HepG2 (cell line): ENCODE measurements at regions not wholly inside any gene's neighbourhood (a gene's known extent, or its start where the extent isn't known, plus 50 kb on each side); places are given as distances from the start of the nearest gene placed in this dataset.

Experiments used
- ATAC-seq: fragments of 200-7000 bp; cut with Tn5 transposase; 3 replicates; pipeline ENCODE4 v1.9.1; 2020; ENCODE audit warnings: mild to moderate bottlenecking, moderate library complexity
- BruUV-seq: library from RNA; stranded (reverse); fragments of 400-500 nt; replicated peaks from 2 replicates; lab custom pipeline; 2021; lab: Mats Ljungman, UMichigan
- CTCF ChIA-PET: fragments of 300-600 bp; formaldehyde crosslinking; extraction: SDS; loops from one replicate; lab custom pipeline; 2021; ENCODE audit warnings: low total read pairs, inconsistent platforms, low intra/inter-chr PET ratio; lab: Yijun Ruan, JAX
- POLR2A ChIA-PET: fragments of 350-600 bp; sonication (Branson Sonifier 250); formaldehyde crosslinking; loops from one replicate; lab custom pipeline; 2020; ENCODE audit warnings: antibody characterized with exemption, inconsistent platforms; lab: Yijun Ruan, JAX
- DNase-seq: peaks from one replicate; pipeline ENCODE4 v3.0.0-alpha.2; 2015; ENCODE audit warnings: low spot score
- FAIRE-seq: peaks from 3 replicates; lab custom pipeline; 2011; peaks lifted over from hg19 to GRCh38; lab: Jason Lieb, UNC
- H2AFZ ChIP-seq: one replicate; pipeline ENCODE4 v1.6.1; 2011; ENCODE audit warnings: low read length, inconsistent platforms
- H3K27ac ChIP-seq: fragments of 300-600 bp; 3 replicates; pipeline ENCODE4 v1.8.0; 2011; ENCODE audit warnings: mixed run types, mild to moderate bottlenecking, mixed read lengths, low read length, inconsistent platforms; ENCODE audit not compliant: insufficient read depth; ENCODE audit errors: extremely low read length
- H3K27me3 ChIP-seq, 2 experiments: fragments of 200-600 bp in 1 of 2; 2 replicates in 1 of 2; 3 replicates in 1 of 2; pipeline versions ENCODE4 v1.6.0 to v1.8.0; 2011; ENCODE audit warnings: low read length in 2 of 2, mild to moderate bottlenecking in 2 of 2, moderate library complexity in 2 of 2, inconsistent platforms in 1 of 2; ENCODE audit not compliant: insufficient read depth in 2 of 2, control insufficient read depth in 1 of 2
- H3K36me3 ChIP-seq, 2 experiments: fragments of 200-600 bp in 1 of 2; replicated peaks in 1 of 2; 2 replicates in 1 of 2; 3 replicates in 1 of 2; pipeline versions ENCODE4 v1.5.1 to v1.8.0; 2011; ENCODE audit warnings: low read length in 2 of 2, inconsistent platforms in 1 of 2; ENCODE audit not compliant: insufficient read depth in 2 of 2, control insufficient read depth in 1 of 2
- H3K4me1 ChIP-seq: 2 replicates; pipeline ENCODE4 v1.5.1; 2012; ENCODE audit warnings: low read length, inconsistent platforms; ENCODE audit not compliant: insufficient read depth
- H3K4me2 ChIP-seq: 2 replicates; pipeline ENCODE4 v1.6.0; 2011; ENCODE audit warnings: low read depth, low read length, inconsistent platforms
- H3K4me3 ChIP-seq, 3 experiments: fragments of 200-600 bp in 1 of 3; sonication (generic), shearing (Covaris generic) in 1 of 3; replicated peaks in 1 of 3; 2 replicates each; pipeline ENCODE4 v1.5.1; 2011 to 2016; ENCODE audit warnings: low read length in 3 of 3, inconsistent platforms in 2 of 3, low read depth in 2 of 3, mild to moderate bottlenecking in 2 of 3, control low read depth in 1 of 3, mixed read lengths in 1 of 3; ENCODE audit not compliant: insufficient read depth in 1 of 3
- H3K79me2 ChIP-seq: one replicate; pipeline ENCODE4 v1.6.1; 2011; ENCODE audit warnings: low read length, inconsistent platforms; ENCODE audit not compliant: insufficient read depth
- H3K9ac ChIP-seq: 2 replicates; pipeline ENCODE4 v1.6.0; 2011; ENCODE audit warnings: mild to moderate bottlenecking, low read depth, low read length, inconsistent platforms; ENCODE audit not compliant: insufficient read depth
- H3K9me3 ChIP-seq: 2 replicates; pipeline ENCODE4 v1.5.1; 2012; ENCODE audit warnings: mild to moderate bottlenecking, low read length
- H4K20me1 ChIP-seq: 2 replicates; pipeline ENCODE4 v1.6.0; 2011; ENCODE audit warnings: inconsistent platforms, mild to moderate bottlenecking, low read length, moderate library complexity; ENCODE audit not compliant: insufficient read depth
- AKNA ChIP-seq: sonication (generic); formaldehyde crosslinking; IDR thresholded peaks from 2 replicates; pipeline ENCODE4 v1.4.0; 2020; ENCODE audit warnings: missing genetic modification reagents, borderline replicate concordance
- CEBPG ChIP-seq: IDR thresholded peaks from 2 replicates; pipeline ENCODE4 v1.6.1; 2016
- KLF11 ChIP-seq: IDR thresholded peaks from 2 replicates; pipeline ENCODE4 v1.6.1; 2016; ENCODE audit warnings: missing compliant biosample characterization
- MLLT10 ChIP-seq: sonication (generic); formaldehyde crosslinking; IDR thresholded peaks from 2 replicates; pipeline ENCODE4 v1.4.0; 2020; ENCODE audit warnings: missing genetic modification reagents
- MNT ChIP-seq: fragments of 450-650 bp; IDR thresholded peaks from 2 replicates; pipeline ENCODE4 v1.6.1; 2016
- RARG ChIP-seq: sonication (generic); formaldehyde crosslinking; IDR thresholded peaks from 2 replicates; pipeline ENCODE4 v1.4.0; 2020; ENCODE audit warnings: low read depth, mild to moderate bottlenecking, missing genetic modification reagents
- SNRNP70 ChIP-seq: fragments of 200-400 bp; formaldehyde crosslinking; IDR thresholded peaks from 2 replicates; pipeline ENCODE4 v1.6.1; 2017; ENCODE audit warnings: mild to moderate bottlenecking, low read depth, low read length, moderate library complexity
- ZNF577 ChIP-seq: sonication (generic); formaldehyde crosslinking; IDR thresholded peaks from 2 replicates; pipeline ENCODE4 v1.4.0; 2020; ENCODE audit warnings: mild to moderate bottlenecking, low read depth, missing genetic modification reagents, borderline replicate concordance
- ZNF75D ChIP-seq: sonication (generic); formaldehyde crosslinking; IDR thresholded peaks from 2 replicates; pipeline ENCODE4 v1.8.1; 2023; ENCODE audit warnings: missing genetic modification reagents, mild to moderate bottlenecking, borderline replicate concordance
- WGBS: methylation state at CpG from one replicate; pipeline ENCODE4 v1.1.6; 2017; ENCODE audit warnings: low lambda C conversion rate; 5-methylcytosine and 5-hydroxymethylcytosine counted together
- in situ Hi-C: cut with HindIII; loops from 2 replicates; pipeline ENCODE4 v1.10.0; 2017; ENCODE audit warnings: low pct_unique_long_range_greater_than_20kb; ENCODE audit not compliant: extremely low pct_ligation_motif_present
- intact Hi-C: fragments of 100-400 bp; cut with micrococcal nuclease; formaldehyde crosslinking; loops from one replicate; pipeline ENCODE4 v1.10.0; 2022; ENCODE audit not compliant: unreplicated experiment

GRCh38 chr17:36793976-36794375 is 143.3 kb upstream of the LHX1 start:
- H3K4me1 ChIP-seq: peaks cover 10% of the 10 kb centered on the region
- H3K79me2 ChIP-seq: no peaks in the 10 kb centered on the region
- no peaks in the 10 kb centered on the region for H3K36me3 ChIP-seq
- H3K4me2 ChIP-seq: no peak overlapping the region
- no peak overlapping the region for H3K9ac ChIP-seq
- POLR2A ChIA-PET: no interaction called here
- CTCF ChIA-PET: no interaction called here
- ATAC-seq (no peak), FAIRE-seq (no peak), DNase-seq (no peak)
- no TSS peak for BruUV-seq
- 0% methylated on average over 2 of the region's 2 CpGs for WGBS
- intact Hi-C loops: no loop called here
- no peak overlapping the region for H3K27ac ChIP-seq
- H3K9me3 ChIP-seq: no peaks in the 10 kb centered on the region
- peaks cover 0 to 13% of the 10 kb centered on the region in 2 experiments; a peak in 2 of 5 replicates for H3K27me3 ChIP-seq
- H4K20me1 ChIP-seq: no peaks in the 10 kb centered on the region
- TF ChIP-seq MNT: 0 out of 2 replicates have a peak, but pooled peaks have one; percentile 5
- no peak for TF ChIP-seq ZNF577 (CRISPR knock-in tag)
- H2AFZ ChIP-seq: no peak overlapping the region
- in situ Hi-C loops: no loop called here
- no peak overlapping the region for H3K4me3 ChIP-seq

GRCh38 chr17:36807496-36808179 is 129.6 kb upstream of the LHX1 start:
- Histone ChIP-seq H3K27ac (no peak overlapping the region), H3K79me2 (no peaks in the 10 kb centered on the region), H2AFZ (no peak overlapping the region), H3K4me3 (no peak overlapping the region), H3K36me3 (no peaks in the 10 kb centered on the region), H3K4me2 (no peak overlapping the region), H3K4me1 (no peaks in the 10 kb centered on the region), H3K9ac (no peak overlapping the region), H3K9me3 (no peaks in the 10 kb centered on the region)
- ChIA-PET POLR2A (no interaction called here), CTCF (no interaction called here)
- no TSS peak for BruUV-seq
- in situ Hi-C loops: no loop called here
- WGBS: 50% methylated on average over 2 of the region's 35 CpGs
- intact Hi-C loops: no loop called here
- DNase-seq: no peak
- TF ChIP-seq ZNF75D (CRISPR knock-in tag) (no peak), RARG (CRISPR knock-in tag) (no peak), AKNA (CRISPR knock-in tag) (no peak), CEBPG (no peak), SNRNP70 (no peak), MLLT10 (no peak), KLF11 (no peak)
- TF ChIP-seq, all 625 proteins: peak for 0
- no peak for ATAC-seq
- Histone ChIP-seq H3K27me3 (peaks cover 6 to 55% of the 10 kb centered on the region in 2 experiments), H4K20me1 (no peaks in the 10 kb centered on the region)
- FAIRE-seq: no peak
